PFSK-1 (cell line): ENCODE measurements at regions not wholly inside any gene's neighbourhood (a gene's known extent, or its start where the extent isn't known, plus 50 kb on each side); places are given as distances from the start of the nearest gene placed in this dataset.

Experiments used
- FOXP2 ChIP-seq: optimal IDR thresholded peaks from 2 replicates; pipeline ENCODE3; 2011; ENCODE audit warnings: borderline replicate concordance, control low read depth, inconsistent platforms; ENCODE audit not compliant: insufficient read depth; ENCODE audit errors: extremely low read length, extremely low read depth
- POLR2AphosphoS5 ChIP-seq: IDR thresholded peaks from 2 replicates; pipeline ENCODE4 v1.6.1; 2012; ENCODE audit warnings: low read depth, mild to moderate bottlenecking, control low read depth, low read length, moderate library complexity
- SIN3A ChIP-seq: IDR thresholded peaks from 2 replicates; pipeline ENCODE4 v1.6.1; 2012; ENCODE audit warnings: mild to moderate bottlenecking, low read length, moderate library complexity, borderline replicate concordance; ENCODE audit not compliant: insufficient read depth
- TAF1 ChIP-seq: IDR thresholded peaks from 2 replicates; pipeline ENCODE4 v1.6.1; 2012; ENCODE audit warnings: low read length, control low read depth, borderline replicate concordance; ENCODE audit not compliant: insufficient read depth
- TF ChIP-seq, protein P1 (sequence below), 2 experiments: IDR thresholded peaks; 2 replicates each; pipeline versions ENCODE4 v1.6.1 to v1.8.0; 2011 to 2012; ENCODE audit warnings: low read depth in 2 of 2, low read length in 2 of 2, control low read depth in 1 of 2, inconsistent platforms in 1 of 2, mild to moderate bottlenecking in 1 of 2, moderate library complexity in 1 of 2; ENCODE audit not compliant: insufficient read depth in 1 of 2

DNA sequence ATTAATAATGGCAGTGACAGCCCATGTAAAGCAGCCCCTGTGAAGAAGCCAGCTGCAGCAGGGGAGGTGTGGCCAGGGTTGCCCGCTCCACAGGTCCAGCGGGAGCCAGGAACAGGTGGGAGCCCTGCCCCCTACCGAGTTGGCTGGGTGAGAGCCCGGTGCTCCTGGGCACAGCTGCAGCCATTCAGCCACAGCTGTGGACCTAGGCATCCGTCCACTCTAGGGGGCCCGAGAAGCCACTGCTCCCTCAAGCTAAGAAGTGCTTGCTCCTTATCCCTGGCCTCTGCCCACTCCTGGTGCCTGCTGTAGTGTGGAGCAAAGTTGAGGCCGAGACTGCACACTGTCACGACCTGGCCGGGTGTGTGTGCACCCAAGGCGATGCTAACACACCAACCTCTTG, 1469.0 kb downstream of the PCDH7 start:
- TF ChIP-seq SIN3A (no peak), POLR2AphosphoS5 (no peak), TAF1 (no peak), FOXP2 (no peak)
- TF ChIP-seq, protein P1, sequence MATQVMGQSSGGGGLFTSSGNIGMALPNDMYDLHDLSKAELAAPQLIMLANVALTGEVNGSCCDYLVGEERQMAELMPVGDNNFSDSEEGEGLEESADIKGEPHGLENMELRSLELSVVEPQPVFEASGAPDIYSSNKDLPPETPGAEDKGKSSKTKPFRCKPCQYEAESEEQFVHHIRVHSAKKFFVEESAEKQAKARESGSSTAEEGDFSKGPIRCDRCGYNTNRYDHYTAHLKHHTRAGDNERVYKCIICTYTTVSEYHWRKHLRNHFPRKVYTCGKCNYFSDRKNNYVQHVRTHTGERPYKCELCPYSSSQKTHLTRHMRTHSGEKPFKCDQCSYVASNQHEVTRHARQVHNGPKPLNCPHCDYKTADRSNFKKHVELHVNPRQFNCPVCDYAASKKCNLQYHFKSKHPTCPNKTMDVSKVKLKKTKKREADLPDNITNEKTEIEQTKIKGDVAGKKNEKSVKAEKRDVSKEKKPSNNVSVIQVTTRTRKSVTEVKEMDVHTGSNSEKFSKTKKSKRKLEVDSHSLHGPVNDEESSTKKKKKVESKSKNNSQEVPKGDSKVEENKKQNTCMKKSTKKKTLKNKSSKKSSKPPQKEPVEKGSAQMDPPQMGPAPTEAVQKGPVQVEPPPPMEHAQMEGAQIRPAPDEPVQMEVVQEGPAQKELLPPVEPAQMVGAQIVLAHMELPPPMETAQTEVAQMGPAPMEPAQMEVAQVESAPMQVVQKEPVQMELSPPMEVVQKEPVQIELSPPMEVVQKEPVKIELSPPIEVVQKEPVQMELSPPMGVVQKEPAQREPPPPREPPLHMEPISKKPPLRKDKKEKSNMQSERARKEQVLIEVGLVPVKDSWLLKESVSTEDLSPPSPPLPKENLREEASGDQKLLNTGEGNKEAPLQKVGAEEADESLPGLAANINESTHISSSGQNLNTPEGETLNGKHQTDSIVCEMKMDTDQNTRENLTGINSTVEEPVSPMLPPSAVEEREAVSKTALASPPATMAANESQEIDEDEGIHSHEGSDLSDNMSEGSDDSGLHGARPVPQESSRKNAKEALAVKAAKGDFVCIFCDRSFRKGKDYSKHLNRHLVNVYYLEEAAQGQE (IDR thresholded peaks at IDR 0.05; ENCODE audit: insufficient read depth in 1 of 2, low read depth in 2 of 2, low read length in 2 of 2), result no peak

DNA sequence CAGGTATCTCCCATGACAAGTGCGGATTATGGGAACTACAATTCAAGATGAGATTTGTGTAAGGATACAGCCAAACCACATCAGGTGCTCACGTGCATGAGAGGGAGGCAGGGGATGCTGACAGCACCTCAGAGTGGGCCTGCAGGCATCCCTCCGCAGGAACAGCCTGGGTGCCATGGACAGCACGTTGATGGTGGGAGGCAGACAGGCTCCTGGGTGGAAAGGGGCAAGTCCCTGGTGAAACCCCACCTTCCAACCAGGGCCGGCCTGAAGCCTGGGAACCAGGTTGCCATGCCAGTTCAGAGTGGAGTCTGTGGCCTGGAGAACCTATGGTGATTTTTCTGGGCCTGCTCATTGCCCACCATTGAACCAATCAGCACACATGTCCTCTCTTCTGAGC, 1469.6 kb downstream of the PCDH7 start:
- TF ChIP-seq FOXP2 (no peak), TAF1 (no peak), SIN3A (no peak), POLR2AphosphoS5 (no peak)
- TF ChIP-seq, protein P1 (IDR thresholded peaks at IDR 0.05; ENCODE audit: insufficient read depth in 1 of 2, low read depth in 2 of 2, low read length in 2 of 2), result no peak

DNA sequence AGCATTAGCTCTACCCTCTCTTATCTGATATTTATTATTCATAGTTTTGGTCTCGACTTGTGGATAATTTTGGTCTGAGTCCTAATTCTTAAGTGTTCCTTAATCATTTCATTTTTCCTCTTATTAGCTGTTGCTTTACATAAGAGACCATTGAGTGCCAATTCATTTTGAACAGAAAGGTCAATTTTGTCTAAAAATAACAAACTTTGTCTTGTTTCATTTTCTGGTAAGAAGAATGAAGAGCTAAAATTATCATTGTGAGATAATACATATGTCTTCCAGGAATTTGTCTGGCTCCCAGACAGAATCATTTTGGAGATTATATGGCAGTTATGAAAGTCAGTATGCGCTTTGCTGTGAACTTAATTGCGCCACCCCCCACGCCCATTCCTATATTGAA, 1471.8 kb downstream of the PCDH7 start:
- TF ChIP-seq POLR2AphosphoS5, result no peak
- no peak for TF ChIP-seq TAF1
- TF ChIP-seq FOXP2, result no peak
- TF ChIP-seq, protein P1 (IDR thresholded peaks at IDR 0.05; ENCODE audit: insufficient read depth in 1 of 2, low read depth in 2 of 2, low read length in 2 of 2), result no peak
- no peak for TF ChIP-seq SIN3A

DNA sequence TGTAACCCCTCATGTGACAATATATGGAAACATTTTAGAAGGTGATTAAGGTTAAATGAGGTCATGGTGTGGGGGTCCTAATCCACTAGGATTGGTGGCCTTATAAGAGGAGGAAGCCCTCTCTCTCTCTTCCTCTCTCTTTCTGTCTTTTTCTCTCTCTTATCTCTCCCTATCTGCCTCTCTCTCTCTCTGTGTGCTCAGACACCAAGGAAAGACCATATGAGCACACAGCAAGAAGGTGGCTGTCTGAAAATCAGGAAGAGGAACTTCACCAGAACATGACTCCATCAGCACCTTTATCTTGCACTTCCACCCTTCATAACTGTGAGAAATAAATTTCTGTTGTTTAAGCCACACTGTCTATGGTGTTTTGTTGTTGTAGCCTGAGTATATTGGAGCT, 1472.2 kb downstream of the PCDH7 start:
- TF ChIP-seq FOXP2, result no peak
- no peak for TF ChIP-seq POLR2AphosphoS5
- TF ChIP-seq, protein P1 (IDR thresholded peaks at IDR 0.05; ENCODE audit: insufficient read depth in 1 of 2, low read depth in 2 of 2, low read length in 2 of 2), result no peak
- no peak for TF ChIP-seq TAF1
- no peak for TF ChIP-seq SIN3A

DNA sequence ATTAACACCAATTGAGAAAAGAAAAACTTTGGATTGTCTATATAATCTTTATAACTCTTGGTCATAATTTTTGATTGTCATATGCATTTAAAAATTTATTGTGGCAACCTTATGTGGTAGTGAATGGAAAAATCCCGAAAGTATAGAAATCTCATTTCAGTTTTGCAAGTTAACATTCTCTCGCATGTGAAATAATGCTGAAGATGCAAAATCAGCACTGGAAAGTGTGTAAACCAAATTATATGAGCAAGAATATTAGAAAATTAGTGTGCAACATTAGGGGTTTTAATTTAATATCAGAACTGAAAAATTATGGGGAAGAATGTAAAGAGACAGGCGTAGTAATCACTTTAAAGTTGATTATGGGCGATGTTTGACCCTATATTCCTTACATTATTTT, 1472.8 kb downstream of the PCDH7 start:
- TF ChIP-seq POLR2AphosphoS5 (no peak), SIN3A (no peak), TAF1 (no peak), FOXP2 (no peak)
- TF ChIP-seq, protein P1 (IDR thresholded peaks at IDR 0.05; ENCODE audit: insufficient read depth in 1 of 2, low read depth in 2 of 2, low read length in 2 of 2), result no peak
